ENCODE measurements at regions not wholly inside any gene's neighbourhood (a gene's known extent, or its start where the extent isn't known, plus 50 kb on each side); places are given as distances from the start of the nearest gene placed in this dataset.

GRCh38 chr7:89738549-89738948 lies 415.7 kb upstream of the STEAP1 start:
- no peak for TF ChIP-seq CTCF (IDR thresholded peaks at IDR 0.05; ENCODE audit: low read depth, low read length)
- in situ Hi-C loops (cut with HindIII; ENCODE audit: low sequenced_read_pairs): no loop called here
- no peak overlapping the region for H3K4me3 ChIP-seq (ENCODE audit: low read depth, low read length)
- no peak for DNase-seq (ENCODE audit: low read depth, low spot score)

- in situ Hi-C loops (cut with HindIII; ENCODE audit: low sequenced_read_pairs): no loop called here
- no peak for TF ChIP-seq CTCF (IDR thresholded peaks at IDR 0.05; ENCODE audit: low read depth, low read length)
- no peak overlapping the region for H3K4me3 ChIP-seq (ENCODE audit: low read depth, low read length)
- DNase-seq (ENCODE audit: low read depth, low spot score): no peak
Measured at GRCh38 chr7:89757910-89758309, 396.4 kb upstream of the STEAP1 start.

GRCh38 chr7:89760690-89761089 lies 393.6 kb upstream of the STEAP1 start:
- no peak for DNase-seq (ENCODE audit: low read depth, low spot score)
- no peak overlapping the region for H3K4me3 ChIP-seq (ENCODE audit: low read depth, low read length)
- TF ChIP-seq CTCF (IDR thresholded peaks at IDR 0.05; ENCODE audit: low read depth, low read length): no peak
- in situ Hi-C loops (cut with HindIII; ENCODE audit: low sequenced_read_pairs): no loop called here

- no peak overlapping the region for H3K4me3 ChIP-seq (ENCODE audit: low read depth, low read length)
- in situ Hi-C loops (cut with HindIII; ENCODE audit: low sequenced_read_pairs): no loop called here
- TF ChIP-seq CTCF (IDR thresholded peaks at IDR 0.05; ENCODE audit: low read depth, low read length): no peak
- no peak for DNase-seq (ENCODE audit: low read depth, low spot score)
Measured at GRCh38 chr7:89761173-89761572, 393.1 kb upstream of the STEAP1 start.

- in situ Hi-C loops (cut with HindIII; ENCODE audit: low sequenced_read_pairs): no loop called here
- no peak for TF ChIP-seq CTCF (IDR thresholded peaks at IDR 0.05; ENCODE audit: low read depth, low read length)
- H3K4me3 ChIP-seq (ENCODE audit: low read depth, low read length): no peak overlapping the region
- no peak for DNase-seq (ENCODE audit: low read depth, low spot score)
Measured at GRCh38 chr7:89770161-89770560, 384.1 kb upstream of the STEAP1 start.

- peak; percentile 18 for TF ChIP-seq CTCF (IDR thresholded peaks at IDR 0.05; ENCODE audit: low read depth, low read length)
- no peak overlapping the region for H3K4me3 ChIP-seq (ENCODE audit: low read depth, low read length)
- in situ Hi-C loops (cut with HindIII; ENCODE audit: low sequenced_read_pairs): no loop called here
- no peak for DNase-seq (ENCODE audit: low read depth, low spot score)
Measured at GRCh38 chr7:89771003-89771636, 383.1 kb upstream of the STEAP1 start.

- TF ChIP-seq CTCF (IDR thresholded peaks at IDR 0.05; ENCODE audit: low read depth, low read length): no peak
- DNase-seq (ENCODE audit: low read depth, low spot score): no peak
- in situ Hi-C loops (cut with HindIII; ENCODE audit: low sequenced_read_pairs): no loop called here
- no peak overlapping the region for H3K4me3 ChIP-seq (ENCODE audit: low read depth, low read length)
Measured at GRCh38 chr7:89772276-89772675, 382.0 kb upstream of the STEAP1 start.

Data from astrocyte of the spinal cord (primary cell).